Nucleus accumbens (tissue), 56 donors: ENCODE measurements at regions not wholly inside any gene's neighbourhood (a gene's known extent, or its start where the extent isn't known, plus 50 kb on each side); places are given as distances from the start of the nearest gene placed in this dataset.

Experiments
- DNase-seq, 56 donors: peaks; one replicate each; lab custom pipeline; 2025; lab: John Stamatoyannopoulos, UW

DNA sequence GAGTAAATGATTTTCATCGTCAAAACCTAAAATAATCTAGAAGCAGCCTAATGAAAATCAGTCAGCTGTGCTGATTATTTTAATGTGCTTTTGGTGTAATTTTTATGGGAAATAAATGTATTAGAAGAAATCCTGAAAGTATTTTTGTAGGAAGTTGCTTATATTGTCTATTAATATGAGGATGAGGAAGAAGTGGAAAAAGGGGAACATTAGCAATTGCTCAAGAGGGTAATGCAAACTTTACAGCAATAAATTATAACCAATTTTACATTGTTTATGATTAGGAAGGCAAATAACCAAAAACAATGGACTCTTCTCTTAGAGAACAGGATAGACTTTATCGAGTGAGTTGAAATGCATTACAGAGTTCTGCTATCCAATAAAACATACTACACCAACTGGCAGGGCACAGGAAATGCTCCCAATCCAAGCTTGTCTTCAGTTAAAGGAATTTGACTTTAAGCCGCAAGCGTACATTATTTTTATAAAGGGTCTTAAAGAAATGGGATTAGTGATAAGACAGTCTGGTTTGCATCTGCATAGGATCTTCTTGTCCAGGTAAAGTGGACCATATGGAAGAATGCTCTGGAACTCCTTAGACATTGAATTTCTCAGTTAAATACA, 374.8 kb downstream of the PDGFC start:
- DNase-seq = no peak

DNA sequence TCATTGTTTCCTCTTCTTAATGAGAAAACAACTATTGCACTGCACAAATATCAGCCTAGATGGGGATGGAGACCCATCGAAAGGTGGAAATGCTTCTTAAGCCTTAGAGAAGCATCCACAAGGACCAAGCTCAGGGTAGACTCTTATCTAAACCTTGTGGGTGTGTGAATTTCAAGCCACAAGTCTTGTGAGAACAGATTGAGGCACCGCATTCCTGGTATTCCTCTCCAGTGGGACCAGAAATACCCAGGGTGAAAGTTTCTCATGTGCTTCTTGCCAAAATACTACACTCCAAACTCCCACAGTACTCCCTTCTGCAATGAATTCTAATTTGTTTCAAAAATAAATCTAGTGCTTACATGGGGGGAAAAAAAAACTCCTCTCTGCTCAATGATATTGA, 375.6 kb downstream of the PDGFC start:
- DNase-seq = no peak

DNA sequence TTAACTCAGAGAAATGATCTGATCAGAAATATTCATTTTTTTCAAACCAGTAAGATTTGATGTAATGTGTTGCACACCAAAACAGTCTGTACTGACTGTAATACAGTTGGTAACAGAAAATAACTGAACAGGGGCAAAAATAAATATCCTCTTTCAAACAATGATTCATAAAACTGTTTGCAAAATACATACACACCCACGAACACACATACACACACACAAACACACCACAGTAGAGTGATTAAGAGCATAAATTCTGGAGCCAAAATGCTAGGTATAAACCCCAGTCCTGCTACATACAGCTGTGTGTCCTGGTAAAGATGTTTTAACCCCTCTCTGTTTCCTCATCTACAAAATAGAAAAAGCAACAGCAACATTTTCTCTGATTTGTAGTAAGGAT, 376.6 kb downstream of the PDGFC start:
- DNase-seq = no peak

DNA sequence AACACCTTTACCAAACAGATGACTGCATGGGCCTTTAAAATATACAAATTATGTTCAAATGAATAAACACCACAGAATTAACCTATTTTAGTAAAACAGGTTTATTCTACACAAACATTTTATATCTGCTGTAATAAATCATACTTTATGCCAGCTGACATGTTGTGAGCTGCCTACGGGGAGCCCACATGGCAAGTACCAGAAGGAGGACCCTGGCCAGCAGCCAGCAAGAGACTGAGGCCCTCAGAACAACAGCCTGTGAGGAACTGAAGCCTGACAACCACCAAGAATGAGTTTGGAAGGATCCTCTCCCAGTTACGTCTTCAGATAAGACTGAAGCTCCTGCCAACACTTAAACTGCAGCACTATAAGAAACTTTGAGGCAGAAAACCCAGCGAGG, 377.0 kb downstream of the PDGFC start:
- peak in 8 of 56 donors; percentile 1 to 43 (median 6) for DNase-seq

DNA sequence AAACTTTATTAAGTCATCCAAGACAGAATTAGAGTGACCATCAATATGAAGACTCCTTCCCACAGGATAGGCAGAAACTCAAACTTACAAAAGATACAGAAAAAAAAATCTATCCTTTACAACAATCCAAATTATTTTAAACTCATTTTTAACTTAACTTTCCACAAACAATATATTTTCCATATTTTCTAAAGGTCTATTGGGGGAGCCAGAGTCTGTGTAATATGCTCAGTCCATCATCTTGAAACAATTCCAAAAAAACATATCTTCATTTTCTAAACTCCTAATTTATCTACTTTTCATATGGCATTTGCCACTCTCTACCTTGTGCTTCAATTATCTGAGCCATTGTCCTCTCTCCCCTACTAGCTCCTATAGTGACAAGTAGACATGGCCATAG, 378.1 kb downstream of the PDGFC start:
- no peak for DNase-seq

DNA sequence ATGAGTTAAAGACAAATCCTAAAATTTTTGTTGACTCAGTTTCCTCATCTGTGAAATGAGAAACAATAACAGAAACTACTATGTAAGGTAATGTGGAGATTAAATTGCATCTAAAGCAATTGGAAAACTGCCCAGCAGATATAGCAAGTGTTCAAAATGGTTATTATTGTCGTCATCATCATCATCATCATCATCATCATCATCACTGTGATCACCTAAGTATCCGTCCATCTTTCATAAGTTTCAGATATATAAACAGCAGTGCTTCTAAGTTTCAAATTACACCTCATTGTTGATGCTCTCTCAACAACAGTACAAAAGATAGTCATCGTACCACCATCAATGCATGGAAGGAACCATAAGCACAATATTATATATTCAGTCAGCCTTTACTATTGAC, 379.9 kb downstream of the PDGFC start:
- no peak for DNase-seq

DNA sequence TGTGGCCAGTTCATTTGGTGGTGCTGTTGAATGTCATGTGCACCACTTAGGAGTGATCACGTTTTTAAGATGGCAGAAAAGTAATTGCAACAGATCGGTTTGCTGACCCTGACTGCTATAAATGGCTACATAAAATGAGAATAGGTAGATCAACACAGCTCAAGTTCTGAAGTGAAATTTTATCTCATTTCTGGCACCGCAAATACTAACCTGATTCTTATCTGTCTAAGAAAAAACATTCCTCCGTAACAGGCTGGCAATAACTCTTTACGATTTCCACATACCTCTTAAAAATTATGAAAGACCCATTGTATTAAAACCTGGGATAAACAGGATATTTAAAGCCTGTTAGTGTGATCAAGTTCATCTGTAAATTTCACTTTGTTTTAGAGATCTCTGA, 387.5 kb downstream of the PDGFC start:
- no peak for DNase-seq

DNA sequence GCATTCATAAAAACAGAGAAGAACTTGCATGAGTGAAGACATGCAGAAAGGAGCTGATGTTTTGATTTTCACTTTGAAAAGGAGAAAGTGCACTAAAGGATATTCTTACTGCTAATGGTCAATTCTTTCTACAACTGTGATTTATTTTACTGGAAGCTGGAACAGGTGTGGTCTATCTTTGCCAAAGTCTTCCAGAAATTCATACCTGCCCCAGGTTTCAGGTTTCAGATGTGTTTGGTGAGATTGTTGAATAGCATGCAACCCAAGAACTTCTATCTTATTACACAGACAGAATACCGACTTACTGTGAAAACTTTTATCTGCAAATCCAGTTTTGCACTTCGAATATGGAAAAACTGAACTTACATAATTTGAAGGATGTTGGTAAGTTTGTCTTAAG, 388.3 kb downstream of the PDGFC start:
- DNase-seq = no peak

DNA sequence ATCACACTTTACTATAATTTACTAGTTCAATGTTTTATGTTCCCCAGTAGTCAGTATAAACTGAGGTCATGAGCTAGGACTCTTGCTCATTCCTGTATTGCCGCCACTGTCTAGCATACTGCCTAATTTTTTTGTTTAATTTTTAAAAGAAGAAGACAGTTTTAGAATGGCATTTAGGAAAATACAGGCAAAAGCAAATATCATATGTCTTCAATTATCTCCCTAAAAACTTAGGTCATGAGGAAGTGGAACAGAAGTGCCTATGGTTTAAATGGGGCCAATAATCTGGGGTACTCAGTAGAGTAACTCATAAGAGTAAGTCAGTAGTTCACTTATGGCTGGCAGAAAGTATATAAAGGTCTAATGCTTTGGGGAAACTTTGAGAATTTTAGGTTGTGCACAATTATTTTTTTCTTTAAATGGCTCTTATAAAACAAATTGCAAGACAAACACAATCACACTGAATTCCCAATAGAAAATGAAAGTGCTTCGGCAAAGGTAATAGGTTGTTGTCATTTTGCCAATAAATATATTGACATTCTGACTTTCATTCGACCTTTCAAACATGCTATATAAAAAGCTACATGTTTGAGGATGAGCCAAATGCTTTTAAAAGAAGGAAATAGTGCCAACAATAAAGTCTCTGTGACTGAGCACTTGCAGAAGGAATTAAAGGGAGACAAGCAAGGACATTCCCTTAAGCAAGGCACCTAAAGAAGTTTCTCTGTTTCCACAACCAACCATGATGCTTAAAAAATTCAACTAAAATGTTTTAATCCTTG, 390.1 kb downstream of the PDGFC start:
- DNase-seq = no peak

DNA sequence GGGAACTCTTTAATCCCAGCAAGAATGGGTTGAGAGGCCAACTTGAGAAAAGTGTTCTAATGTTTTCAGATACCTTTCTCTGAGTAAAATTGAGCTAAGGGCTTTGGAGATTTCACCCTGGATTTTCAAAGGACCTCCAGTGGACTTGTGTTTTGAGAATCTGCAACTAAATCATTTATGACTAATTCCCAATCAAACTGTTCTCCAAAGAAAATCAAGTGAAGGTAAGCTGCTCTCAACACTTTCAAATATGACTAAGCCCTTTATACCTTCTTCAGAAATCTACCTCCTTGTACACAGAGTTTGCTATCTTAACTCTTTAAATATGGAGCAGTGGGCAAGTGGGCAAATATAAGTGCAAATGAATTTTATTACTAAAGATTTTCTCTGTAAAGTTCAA, 392.9 kb downstream of the PDGFC start:
- DNase-seq = no peak

DNA sequence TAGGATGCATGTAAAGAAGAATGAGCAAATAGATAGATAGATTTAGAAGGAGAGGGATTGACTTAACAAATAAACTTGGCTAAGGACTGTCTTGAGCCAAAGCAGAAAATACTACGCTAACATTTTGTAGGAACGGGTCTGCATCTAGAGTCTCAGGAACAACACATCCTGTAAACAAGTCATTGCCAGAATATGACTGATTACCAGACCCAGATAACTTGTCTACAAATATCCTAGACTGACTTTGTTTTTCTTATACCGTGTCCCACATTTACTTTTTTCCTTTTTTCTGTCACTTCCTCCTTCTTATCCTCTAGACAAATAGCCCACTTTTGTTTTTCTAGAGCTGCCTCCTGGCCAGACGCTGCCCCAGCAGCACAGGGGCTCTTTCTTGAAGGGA, 393.6 kb downstream of the PDGFC start:
- DNase-seq = no peak

DNA sequence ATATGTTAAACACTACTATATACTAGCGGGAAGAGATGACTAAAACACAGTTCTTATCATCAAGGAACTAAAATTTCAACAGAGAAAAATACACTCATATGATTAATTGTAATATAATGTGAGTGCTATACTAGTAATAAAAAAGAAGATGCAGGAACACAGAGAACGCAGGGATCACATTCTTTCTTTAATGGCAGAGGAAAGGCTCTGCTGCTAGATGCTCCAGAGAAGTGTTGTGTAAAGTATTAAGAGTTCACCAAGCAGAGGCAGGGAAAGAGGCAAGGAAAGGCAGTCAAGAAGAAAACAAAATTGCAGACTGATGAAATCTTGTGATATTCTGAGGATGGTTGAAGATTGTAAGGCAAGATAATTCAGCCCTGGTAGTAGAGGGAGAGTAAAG, 394.7 kb downstream of the PDGFC start:
- DNase-seq = no peak

DNA sequence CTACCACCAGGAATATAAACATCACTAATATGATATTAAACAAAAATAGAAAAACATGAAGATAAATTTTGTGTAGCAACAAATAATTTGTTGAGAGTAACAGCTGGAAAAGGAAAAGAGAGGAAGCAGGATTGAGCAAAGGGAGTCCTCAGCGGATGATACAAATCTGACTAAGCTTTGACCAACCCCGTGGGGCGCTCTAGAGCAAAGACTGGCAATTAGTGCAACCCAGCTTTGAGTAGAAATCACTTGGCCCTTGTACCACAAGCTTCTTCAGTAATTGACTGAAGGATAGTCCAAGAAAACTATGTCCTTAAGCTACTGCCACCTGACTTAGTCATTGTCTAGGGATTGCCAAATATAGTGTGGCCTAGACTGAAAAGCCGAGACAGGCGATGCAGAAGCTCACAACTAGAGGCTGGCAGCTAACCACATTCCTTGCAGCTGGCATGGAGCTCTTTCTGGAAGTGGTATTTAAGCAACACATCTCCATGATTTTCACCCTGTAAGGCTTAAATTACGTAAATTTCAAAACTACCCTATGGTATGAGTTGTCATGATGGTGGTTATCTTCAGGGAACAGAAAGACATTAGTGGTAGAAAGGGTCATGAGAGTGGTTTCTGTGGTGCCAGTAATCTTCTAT, 396.0 kb downstream of the PDGFC start:
- no peak for DNase-seq

DNA sequence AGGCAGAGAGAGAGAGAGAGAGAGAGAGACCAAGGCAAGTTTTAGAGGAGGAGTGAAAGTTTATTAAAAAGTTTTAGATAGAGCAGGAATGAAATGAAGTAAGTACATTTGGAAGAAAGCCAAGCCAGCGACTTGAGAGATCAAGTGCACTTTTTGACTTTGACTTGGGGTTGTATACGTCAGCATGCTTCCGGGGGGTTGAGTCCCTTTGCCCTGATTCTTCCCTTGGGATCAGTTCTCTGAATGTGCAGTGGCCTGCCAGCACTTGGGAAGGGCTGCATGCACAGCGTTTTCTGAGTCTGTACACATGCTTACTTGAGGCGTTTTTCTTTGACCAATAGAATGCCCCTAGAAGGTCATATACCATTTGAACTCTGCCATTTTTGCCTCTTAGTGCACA, 400.5 kb downstream of the PDGFC start:
- DNase-seq = no peak

DNA sequence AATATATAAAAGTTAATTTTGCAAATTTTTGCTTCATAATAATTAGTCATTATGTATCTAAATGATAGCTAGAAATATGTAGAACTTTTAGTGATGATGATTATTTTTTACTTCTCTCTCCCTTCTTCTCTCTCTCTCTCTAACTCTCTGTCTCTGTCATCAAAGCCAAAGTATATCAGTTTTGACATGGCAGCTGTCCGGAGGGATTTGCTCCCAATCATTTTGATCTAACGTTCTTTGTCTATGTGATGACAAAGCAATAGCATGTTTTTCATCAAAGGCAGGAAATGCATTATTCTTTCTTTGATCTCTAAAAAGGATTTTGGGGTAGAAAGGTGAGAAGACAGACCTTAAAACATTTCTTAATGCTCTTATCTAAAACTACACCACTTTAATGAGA, 402.1 kb downstream of the PDGFC start:
- no peak for DNase-seq

DNA sequence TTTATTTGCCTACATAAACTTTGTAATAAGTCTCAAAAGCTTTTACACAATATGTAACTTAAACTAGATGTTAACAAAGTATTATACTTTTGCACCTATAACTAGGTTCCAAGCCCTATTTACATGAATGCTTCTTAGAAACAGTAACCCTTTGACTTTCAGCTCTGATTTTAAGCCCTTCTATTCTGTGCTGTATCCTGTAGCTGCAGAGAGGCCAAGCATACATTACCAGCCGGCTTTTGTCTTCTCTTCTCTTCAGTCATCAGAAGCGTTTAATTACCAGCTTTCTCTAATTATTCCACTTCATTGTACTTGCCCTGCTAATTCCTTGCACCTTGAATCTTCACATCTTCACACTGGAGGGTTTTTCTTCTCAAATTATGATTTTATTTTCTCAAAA, 403.1 kb downstream of the PDGFC start:
- no peak for DNase-seq

DNA sequence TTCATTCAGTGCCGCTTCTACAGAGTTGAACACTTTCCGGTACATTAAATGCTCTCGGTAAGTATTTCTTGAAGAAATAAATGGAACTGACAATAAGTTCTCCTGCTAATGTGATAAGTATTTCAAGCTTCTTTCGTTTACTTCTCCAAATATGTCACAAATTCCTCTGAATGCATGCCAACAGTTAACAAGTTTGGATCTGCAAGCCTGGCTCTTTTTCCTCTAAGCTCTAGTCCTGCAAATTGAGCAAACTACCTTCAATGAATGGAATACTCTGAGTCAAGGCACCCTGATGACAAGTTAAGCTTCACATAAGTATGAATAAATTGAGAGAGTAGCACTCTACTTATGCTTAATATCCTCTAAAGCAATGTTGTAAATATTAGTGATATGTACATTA, 403.6 kb downstream of the PDGFC start:
- DNase-seq = no peak

DNA sequence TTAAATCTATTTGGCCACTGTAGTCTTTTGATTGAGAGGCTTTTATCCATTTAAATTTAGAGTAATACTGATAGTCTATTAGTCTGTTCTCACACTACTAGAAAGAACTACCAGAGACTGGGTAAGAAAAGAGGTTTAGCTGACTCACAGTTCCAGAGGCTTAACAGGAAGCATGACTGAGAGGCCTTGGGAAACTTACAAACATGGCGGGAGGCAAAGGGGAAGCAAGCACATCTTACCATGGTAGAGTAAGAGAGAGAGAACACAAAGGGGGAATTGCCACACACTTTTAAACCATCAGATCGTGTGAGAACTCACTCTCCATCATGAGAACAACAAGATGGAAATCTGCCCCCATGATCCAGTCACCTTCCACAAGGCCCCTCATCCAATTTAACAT, 410.9 kb downstream of the PDGFC start:
- DNase-seq = no peak

DNA sequence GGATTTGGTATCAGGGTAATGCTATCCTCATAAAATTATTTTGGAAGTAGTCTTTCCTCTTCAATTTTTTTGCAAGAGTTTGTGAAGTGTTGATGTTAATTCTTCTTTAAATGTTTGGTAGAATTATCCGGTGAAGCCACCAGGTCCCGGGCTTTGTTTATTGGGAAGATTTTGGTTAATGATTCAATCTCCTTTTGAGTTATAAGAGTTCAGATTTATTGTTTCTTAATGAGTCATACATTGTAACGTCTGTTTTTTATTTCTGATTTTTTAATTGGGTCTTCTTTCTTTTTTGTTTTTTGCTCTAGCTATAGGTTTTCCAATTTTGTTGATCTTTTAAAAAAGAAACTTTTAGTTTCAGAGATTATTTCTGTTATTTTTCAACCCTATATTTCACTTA, 412.3 kb downstream of the PDGFC start:
- no peak for DNase-seq

DNA sequence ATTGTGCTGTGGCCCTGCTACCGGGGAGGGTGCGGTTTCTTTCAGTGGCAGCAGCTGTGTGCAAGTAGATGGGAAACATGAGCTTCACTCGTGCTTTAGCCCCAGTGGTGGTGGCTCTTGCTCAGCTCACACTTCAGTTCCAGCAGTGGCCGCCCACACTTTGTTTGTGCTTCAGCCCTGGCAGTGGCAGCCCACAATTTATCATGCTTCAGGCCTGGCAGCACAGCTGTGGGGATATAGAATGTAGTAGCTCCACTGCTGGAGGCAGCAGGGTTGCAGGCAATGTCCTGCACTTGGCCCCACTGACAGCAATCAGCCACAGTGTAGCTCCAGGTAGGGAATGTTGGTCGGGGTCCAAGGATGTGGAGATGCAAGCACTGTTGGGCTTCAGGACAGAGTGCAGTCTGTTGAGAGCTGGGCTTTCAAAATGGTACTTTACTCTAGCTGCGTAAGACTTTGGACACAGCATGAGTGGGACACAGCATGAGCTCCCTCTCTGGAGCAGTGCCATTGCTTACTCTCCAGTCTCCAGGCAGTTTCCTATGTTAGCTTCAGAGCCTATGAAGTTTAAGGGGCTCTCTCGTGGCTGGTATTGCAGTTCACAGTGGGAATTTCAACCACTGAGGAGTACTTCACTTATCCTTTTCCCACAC, 413.1 kb downstream of the PDGFC start:
- DNase-seq = no peak

DNA sequence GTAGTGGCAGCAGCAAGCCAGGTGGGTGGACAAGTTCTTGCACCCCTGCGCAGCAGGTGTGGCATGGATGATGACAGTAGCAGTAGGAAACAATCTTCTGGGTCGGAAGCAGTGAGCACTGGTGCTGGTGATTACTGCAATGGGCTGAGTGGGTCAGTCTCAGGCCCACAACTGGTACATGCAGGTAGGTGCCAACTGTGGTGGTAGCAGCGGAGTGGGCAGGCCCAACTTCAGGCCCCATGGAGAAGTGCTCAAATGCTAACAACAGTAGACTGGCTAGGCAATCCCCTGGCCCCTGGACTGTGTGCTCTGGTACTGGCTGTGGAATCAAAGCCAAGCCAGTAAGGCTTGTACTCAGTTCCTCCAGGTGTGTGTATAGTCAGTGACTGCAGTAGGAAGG, 413.7 kb downstream of the PDGFC start:
- no peak for DNase-seq

DNA sequence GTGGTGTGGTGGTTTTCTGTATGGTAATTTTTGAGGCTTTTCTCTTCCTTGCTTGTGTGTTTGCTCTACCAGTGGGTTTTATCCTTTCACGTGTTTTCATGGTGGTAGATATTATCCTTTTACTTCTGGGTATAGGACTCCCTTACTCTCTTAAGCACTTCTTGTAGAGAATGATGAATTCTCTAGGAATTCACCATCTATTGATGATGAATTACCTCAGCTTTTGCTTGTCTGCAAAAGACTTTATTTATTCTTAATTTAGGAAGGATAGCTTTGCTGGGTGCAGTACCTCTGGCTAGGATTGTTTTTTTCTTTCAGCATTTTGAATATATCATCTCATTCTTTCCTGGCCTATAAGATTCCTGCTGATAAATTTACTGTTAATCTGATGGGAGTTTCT, 415.3 kb downstream of the PDGFC start:
- DNase-seq = no peak
